ENCODE measurements at regions not wholly inside any gene's neighbourhood (a gene's known extent, or its start where the extent isn't known, plus 50 kb on each side); places are given as distances from the start of the nearest gene placed in this dataset.

- TF ChIP-seq CTCF (IDR thresholded peaks at IDR 0.05; ENCODE audit: low read length) (no peak), EZH2 (IDR thresholded peaks at IDR 0.05; ENCODE audit: borderline replicate concordance, low read length) (no peak)
These were observed 116.7 kb upstream of the MRPS22 start for GRCh38 chr3:139227165-139227564.
